ENCODE measurements at regions not wholly inside any gene's neighbourhood (a gene's known extent, or its start where the extent isn't known, plus 50 kb on each side); places are given as distances from the start of the nearest gene placed in this dataset.
"Not testable (repeated sequence)": the region's sequence is repeated elsewhere in the genome, so short reads cannot be mapped to it uniquely, and the experiment has no call there.

DNA sequence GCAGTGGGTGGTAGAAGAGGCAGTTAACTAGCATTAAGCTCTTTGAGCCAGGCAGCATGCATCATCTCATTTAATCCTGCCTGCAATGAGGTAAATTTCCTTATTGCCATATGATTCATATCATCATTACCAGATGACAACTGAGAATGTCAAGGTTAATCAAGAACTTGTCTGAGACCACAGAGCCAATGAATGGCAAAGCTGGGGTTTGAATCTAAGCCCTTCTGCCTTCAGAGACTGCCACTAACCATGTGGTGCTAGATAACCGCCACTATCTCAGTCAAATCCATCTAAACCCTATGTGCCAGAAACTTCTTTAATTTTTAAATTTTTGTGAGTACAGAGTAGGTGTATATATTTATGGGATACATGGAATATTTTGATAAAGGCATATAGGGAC is 77.8 kb upstream of the GRIP1 start:
- Histone ChIP-seq H3K27ac (no peak overlapping the region), H3K9me3 (ENCODE audit: low read depth, low read length) (no peaks in the 10 kb centered on the region), H3K9ac (ENCODE audit: insufficient read length) (no peak overlapping the region), H3K36me3 (ENCODE audit: insufficient read depth, low read length) (no peaks in the 10 kb centered on the region), H3K4me3 (no peak overlapping the region)
- TF ChIP-seq POLR2AphosphoS5 (IDR thresholded peaks at IDR 0.05; ENCODE audit: borderline replicate concordance, low read depth, low read length) (no peak), EZH2 (IDR thresholded peaks at IDR 0.05) (no peak), FOXP2 (optimal IDR thresholded peaks at IDR 0.05; ENCODE audit: control extremely low read depth, extremely low read length, insufficient read depth) (no peak)
- no peak for DNase-seq (ENCODE audit: low read depth, low spot score)

GRCh38 chr12:66760122-66760521 is 81.2 kb upstream of the GRIP1 start:
- DNase-seq (ENCODE audit: low read depth, low spot score); H3K27ac ChIP-seq; H3K36me3 ChIP-seq (ENCODE audit: insufficient read depth, low read length); H3K9me3 ChIP-seq (ENCODE audit: low read depth, low read length); H3K9ac ChIP-seq (ENCODE audit: insufficient read length); H3K4me3 ChIP-seq: not testable (repeated sequence)

DNA sequence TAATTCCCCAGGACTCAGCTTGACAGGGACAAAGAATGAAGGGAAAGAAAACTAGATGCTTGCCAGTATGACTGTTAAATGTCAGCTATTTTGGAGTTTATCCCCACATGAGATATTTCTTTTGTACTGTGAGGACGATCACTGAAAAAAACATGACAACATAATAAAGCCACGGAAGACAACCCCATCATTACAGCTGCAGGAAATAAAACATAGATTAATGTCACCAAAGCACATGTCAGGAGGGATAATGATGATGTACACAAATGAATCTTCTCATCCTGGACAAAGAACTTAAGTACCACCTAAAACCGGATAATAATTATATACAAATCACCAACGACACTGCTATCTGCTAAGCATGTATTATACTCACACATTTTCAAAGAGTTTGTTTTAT is 84.6 kb upstream of the GRIP1 start:
- H3K9me3 ChIP-seq (ENCODE audit: low read depth, low read length): no peaks in the 10 kb centered on the region
- no peak for TF ChIP-seq FOXP2 (optimal IDR thresholded peaks at IDR 0.05; ENCODE audit: control extremely low read depth, extremely low read length, insufficient read depth)
- no peak for TF ChIP-seq POLR2AphosphoS5 (IDR thresholded peaks at IDR 0.05; ENCODE audit: borderline replicate concordance, low read depth, low read length)
- no peak for TF ChIP-seq EZH2 (IDR thresholded peaks at IDR 0.05)
- H3K4me3 ChIP-seq: no peak overlapping the region
- H3K36me3 ChIP-seq (ENCODE audit: insufficient read depth, low read length): no peaks in the 10 kb centered on the region
- DNase-seq (ENCODE audit: low read depth, low spot score): no peak
- no peak overlapping the region for H3K27ac ChIP-seq
- H3K9ac ChIP-seq (ENCODE audit: insufficient read length): no peak overlapping the region

GRCh38 chr12:66765204-66765603 is 86.3 kb upstream of the GRIP1 start:
- H3K27ac ChIP-seq: no peak overlapping the region
- no peaks in the 10 kb centered on the region for H3K9me3 ChIP-seq (ENCODE audit: low read depth, low read length)
- no peaks in the 10 kb centered on the region for H3K36me3 ChIP-seq (ENCODE audit: insufficient read depth, low read length)
- TF ChIP-seq FOXP2 (optimal IDR thresholded peaks at IDR 0.05; ENCODE audit: control extremely low read depth, extremely low read length, insufficient read depth): no peak
- TF ChIP-seq POLR2AphosphoS5 (IDR thresholded peaks at IDR 0.05; ENCODE audit: borderline replicate concordance, low read depth, low read length): no peak
- TF ChIP-seq EZH2 (IDR thresholded peaks at IDR 0.05): no peak
- DNase-seq (ENCODE audit: low read depth, low spot score): no peak
- no peak overlapping the region for H3K4me3 ChIP-seq
- H3K9ac ChIP-seq (ENCODE audit: insufficient read length): no peak overlapping the region

DNA sequence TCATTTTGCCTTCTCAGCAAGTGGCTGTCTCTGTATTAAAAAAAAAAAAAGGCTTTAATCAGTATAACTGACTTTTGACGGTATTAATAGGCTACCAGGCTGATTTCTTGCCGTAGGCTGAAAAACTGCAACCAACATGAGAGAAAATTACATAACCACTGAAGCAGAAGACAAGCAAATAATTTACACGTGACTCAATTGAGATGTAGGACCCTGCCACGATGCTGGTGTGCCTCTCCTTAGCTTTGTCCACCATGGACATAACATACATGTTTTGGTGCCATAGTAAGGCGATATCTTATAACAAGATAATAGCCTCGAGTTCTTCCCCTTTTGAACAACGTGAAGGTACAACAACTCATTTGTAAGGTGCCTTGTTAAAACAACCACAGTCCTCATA is 88.7 kb upstream of the GRIP1 start:
- DNase-seq (ENCODE audit: low read depth, low spot score): no peak
- Histone ChIP-seq H3K9ac (ENCODE audit: insufficient read length) (no peak overlapping the region), H3K9me3 (ENCODE audit: low read depth, low read length) (no peaks in the 10 kb centered on the region), H3K4me3 (no peak overlapping the region), H3K27ac (no peak overlapping the region), H3K36me3 (ENCODE audit: insufficient read depth, low read length) (no peaks in the 10 kb centered on the region)
- TF ChIP-seq POLR2AphosphoS5 (IDR thresholded peaks at IDR 0.05; ENCODE audit: borderline replicate concordance, low read depth, low read length) (no peak), FOXP2 (optimal IDR thresholded peaks at IDR 0.05; ENCODE audit: control extremely low read depth, extremely low read length, insufficient read depth) (no peak), EZH2 (IDR thresholded peaks at IDR 0.05) (no peak)

DNA sequence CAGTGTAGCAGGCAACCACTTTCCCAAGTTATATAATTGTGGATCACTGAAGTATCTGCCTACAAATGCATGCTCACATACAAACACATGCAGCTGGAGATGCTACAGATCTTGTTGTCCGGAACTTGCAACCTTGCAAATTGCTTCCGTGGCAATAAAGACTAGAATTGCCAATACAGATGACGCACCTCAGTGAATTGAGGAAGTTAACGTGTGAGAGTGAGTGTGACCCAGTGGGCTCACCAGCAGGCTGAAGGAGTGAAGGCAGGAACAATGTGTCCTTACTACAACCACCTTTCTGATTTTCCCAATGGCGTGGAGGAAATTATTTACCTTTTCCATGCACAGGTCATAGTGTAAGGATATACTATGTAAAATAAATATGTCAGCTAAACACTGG is 89.4 kb upstream of the GRIP1 start:
- Histone ChIP-seq H3K9ac (ENCODE audit: insufficient read length) (no peak overlapping the region), H3K4me3 (no peak overlapping the region), H3K36me3 (ENCODE audit: insufficient read depth, low read length) (no peaks in the 10 kb centered on the region), H3K27ac (no peak overlapping the region), H3K9me3 (ENCODE audit: low read depth, low read length) (no peaks in the 10 kb centered on the region)
- no peak for TF ChIP-seq EZH2 (IDR thresholded peaks at IDR 0.05)
- no peak for TF ChIP-seq POLR2AphosphoS5 (IDR thresholded peaks at IDR 0.05; ENCODE audit: borderline replicate concordance, low read depth, low read length)
- no peak for TF ChIP-seq FOXP2 (optimal IDR thresholded peaks at IDR 0.05; ENCODE audit: control extremely low read depth, extremely low read length, insufficient read depth)
- no peak for DNase-seq (ENCODE audit: low read depth, low spot score)

DNA sequence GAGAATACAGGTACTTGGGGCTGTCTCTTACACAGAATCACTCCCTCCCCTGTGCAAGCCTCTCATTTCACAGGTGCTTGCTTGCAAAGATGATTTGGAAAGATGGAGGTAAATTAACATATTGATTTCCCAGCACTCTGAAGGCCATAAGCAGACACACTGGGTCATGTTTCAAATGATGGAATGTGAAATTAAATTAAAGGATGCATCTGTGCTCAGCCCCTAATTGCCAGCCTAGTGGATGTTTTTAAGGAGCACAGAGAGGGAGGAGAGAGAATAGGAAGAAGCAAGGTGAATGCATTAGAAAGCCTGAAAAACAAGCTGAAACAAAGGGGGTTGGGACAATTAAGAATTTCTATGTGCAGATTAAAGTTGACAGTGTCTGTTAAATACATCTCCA is 96.1 kb upstream of the GRIP1 start:
- no peak overlapping the region for H3K4me3 ChIP-seq
- TF ChIP-seq FOXP2 (optimal IDR thresholded peaks at IDR 0.05; ENCODE audit: control extremely low read depth, extremely low read length, insufficient read depth) (no peak), POLR2AphosphoS5 (IDR thresholded peaks at IDR 0.05; ENCODE audit: borderline replicate concordance, low read depth, low read length) (no peak), EZH2 (IDR thresholded peaks at IDR 0.05) (no peak)
- no peak overlapping the region for H3K9ac ChIP-seq (ENCODE audit: insufficient read length)
- no peaks in the 10 kb centered on the region for H3K9me3 ChIP-seq (ENCODE audit: low read depth, low read length)
- H3K36me3 ChIP-seq (ENCODE audit: insufficient read depth, low read length): no peaks in the 10 kb centered on the region
- H3K27ac ChIP-seq: no peak overlapping the region
- DNase-seq (ENCODE audit: low read depth, low spot score): no peak

- Histone ChIP-seq H3K4me3 (no peak overlapping the region), H3K9ac (ENCODE audit: insufficient read length) (no peak overlapping the region), H3K27ac (no peak overlapping the region), H3K9me3 (ENCODE audit: low read depth, low read length) (no peaks in the 10 kb centered on the region), H3K36me3 (ENCODE audit: insufficient read depth, low read length) (no peaks in the 10 kb centered on the region)
- DNase-seq (ENCODE audit: low read depth, low spot score): no peak
- no peak for TF ChIP-seq EZH2 (IDR thresholded peaks at IDR 0.05)
- no peak for TF ChIP-seq POLR2AphosphoS5 (IDR thresholded peaks at IDR 0.05; ENCODE audit: borderline replicate concordance, low read depth, low read length)
- TF ChIP-seq FOXP2 (optimal IDR thresholded peaks at IDR 0.05; ENCODE audit: control extremely low read depth, extremely low read length, insufficient read depth): no peak
Measured at GRCh38 chr12:66775871-66776270, 97.0 kb upstream of the GRIP1 start.

DNA sequence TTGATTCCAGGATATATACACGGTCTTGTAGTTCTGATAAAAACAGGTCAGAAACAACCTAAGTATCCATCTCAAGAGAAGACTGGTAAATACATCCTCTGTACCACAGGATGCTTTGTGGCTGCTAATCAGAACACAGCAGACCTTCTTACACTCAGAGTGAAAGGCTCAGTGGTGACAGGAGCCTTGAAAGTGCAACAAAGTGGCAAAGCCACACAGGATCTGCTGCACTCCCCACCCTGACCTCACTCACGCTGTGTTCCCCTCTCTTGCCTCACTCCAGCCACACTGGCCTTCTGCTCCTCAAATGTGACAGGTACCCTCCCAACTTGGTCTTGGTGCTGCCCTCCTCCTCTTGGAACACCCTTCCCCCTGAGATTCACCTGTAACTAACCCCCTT is 98.1 kb upstream of the GRIP1 start:
- no peak overlapping the region for H3K9ac ChIP-seq (ENCODE audit: insufficient read length)
- no peak for DNase-seq (ENCODE audit: low read depth, low spot score)
- no peak for TF ChIP-seq POLR2AphosphoS5 (IDR thresholded peaks at IDR 0.05; ENCODE audit: borderline replicate concordance, low read depth, low read length)
- no peak for TF ChIP-seq FOXP2 (optimal IDR thresholded peaks at IDR 0.05; ENCODE audit: control extremely low read depth, extremely low read length, insufficient read depth)
- TF ChIP-seq EZH2 (IDR thresholded peaks at IDR 0.05): no peak
- no peak overlapping the region for H3K27ac ChIP-seq
- no peak overlapping the region for H3K4me3 ChIP-seq
- no peaks in the 10 kb centered on the region for H3K36me3 ChIP-seq (ENCODE audit: insufficient read depth, low read length)
- H3K9me3 ChIP-seq (ENCODE audit: low read depth, low read length): no peaks in the 10 kb centered on the region

Data from SK-N-MC (cell line).